DMS79 treated with DMSO at 0.1 percent for 48 hours (cell line): ENCODE measurements at regions not wholly inside any gene's neighbourhood (a gene's known extent, or its start where the extent isn't known, plus 50 kb on each side); places are given as distances from the start of the nearest gene placed in this dataset.
"Not testable (repeated sequence)": the region's sequence is repeated elsewhere in the genome, so short reads cannot be mapped to it uniquely, and the experiment has no call there.

Source experiments
- DNase-seq: peaks from one replicate; lab custom pipeline; 2025; lab: John Stamatoyannopoulos, UW

DNA sequence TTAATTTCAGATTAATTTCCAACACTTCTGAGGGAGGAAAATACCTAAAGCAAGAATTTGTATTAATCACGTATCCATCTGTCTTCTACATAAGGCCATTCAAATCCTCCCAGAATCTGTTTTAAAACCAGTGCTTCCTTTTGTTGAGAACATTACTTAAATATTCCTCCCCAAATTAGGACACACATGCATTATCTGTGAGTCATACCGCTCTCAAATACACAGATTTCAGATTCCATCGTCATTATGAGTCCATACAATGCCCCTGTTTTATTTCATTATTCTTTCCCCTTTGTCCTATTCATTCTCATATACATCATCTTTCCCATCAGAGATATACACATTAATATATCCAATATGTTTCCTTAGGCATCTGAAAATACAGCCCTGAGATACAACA lies 57.3 kb upstream of the PRSS12 start:
- no peak for DNase-seq

DNA sequence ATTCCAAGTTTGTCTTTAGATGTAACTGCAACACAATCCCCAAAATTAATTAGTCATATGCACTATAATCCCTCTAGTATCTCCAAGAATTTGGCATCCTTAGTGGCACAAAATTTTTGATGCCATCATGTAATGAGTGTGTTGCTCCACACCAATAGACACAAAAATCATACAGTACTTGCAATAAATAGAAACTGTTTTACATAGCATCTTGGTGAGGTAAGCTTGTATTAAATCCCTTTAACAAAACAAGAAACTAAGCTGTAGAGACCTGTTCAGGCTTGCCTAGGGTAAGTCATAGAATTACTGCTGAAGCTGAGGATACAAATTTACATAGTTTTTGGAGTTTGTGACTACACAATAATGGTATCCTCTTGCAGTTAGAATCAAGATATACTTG lies 64.5 kb upstream of the PRSS12 start:
- no peak for DNase-seq

DNA sequence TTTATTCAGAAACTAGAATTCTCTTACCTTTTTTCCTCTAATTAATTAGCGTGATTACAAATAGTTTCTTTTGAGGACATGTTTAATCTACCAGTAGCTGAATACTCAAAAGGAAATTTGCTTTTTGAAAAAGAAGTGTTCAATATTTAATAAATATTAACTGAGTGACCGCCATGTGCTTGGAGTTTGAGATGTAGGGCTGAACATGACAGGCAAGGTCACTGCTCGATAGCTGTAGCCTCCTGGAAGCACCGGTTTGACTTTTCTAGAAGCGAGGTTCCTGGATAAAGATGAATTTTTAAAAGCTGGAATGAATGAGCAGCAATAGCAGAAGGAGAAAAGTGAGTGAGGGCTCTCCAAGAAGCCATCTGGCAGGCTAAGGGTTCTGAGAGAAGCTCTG lies 65.0 kb upstream of the PRSS12 start:
- not testable (repeated sequence) for DNase-seq

DNA sequence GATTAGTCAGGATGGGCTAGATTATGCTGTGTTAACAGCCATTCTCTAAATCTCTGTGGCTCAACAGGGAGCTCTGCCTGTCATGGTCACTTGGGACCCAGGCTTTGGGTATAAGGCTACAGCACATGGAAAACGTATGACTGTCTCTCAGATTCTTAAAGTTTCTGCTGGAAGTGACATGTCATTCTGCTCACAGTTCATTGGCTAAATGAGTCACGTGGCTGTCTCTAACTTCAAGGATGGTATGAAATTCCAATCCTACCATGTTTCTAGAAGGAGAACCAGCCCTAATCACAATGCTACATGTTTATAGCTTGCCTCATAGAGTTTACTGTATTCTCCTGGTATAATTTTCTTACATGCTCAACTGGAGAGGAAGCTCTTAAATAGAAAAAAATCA lies 65.6 kb upstream of the PRSS12 start:
- DNase-seq = not testable (repeated sequence)

DNA sequence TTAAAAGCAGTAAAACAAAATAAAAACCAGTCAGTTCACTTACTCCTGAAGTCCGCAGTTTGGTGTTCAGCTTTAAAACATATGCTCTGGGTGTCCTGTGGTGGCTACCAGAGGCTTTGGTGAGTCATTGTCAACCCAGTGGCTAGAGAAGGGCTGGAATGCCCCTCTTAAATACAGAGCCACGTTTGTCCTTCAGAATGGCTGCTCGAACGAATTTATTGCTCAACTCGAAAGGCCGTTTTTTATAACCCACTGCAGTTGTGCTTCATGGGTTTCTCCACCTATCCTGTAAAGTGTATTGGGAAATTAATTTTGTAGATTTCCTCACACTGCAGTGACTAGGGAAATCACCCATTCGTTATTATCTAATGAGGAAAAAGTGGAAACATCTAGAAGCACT lies 66.8 kb upstream of the PRSS12 start:
- not testable (repeated sequence) for DNase-seq

DNA sequence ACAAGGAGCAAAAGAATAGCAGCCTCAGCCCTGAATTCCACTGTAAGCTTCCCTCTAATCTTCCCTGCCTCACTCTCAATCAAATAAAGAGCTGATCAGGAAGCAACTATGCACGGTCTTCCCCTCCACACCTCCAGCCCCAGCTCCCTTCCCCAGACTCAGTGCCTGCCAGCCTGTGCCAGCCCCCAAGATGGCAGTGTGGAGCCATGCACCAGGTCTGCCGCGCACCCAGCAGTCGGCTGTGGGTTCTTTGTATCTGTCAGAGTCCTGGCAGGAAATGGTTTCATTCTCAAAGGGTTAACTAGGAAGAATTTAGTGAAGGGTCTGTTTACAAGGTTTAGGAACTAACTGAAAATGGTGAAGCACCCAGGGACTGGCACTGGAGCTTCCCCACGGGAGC lies 71.3 kb upstream of the PRSS12 start:
- not testable (repeated sequence) for DNase-seq

DNA sequence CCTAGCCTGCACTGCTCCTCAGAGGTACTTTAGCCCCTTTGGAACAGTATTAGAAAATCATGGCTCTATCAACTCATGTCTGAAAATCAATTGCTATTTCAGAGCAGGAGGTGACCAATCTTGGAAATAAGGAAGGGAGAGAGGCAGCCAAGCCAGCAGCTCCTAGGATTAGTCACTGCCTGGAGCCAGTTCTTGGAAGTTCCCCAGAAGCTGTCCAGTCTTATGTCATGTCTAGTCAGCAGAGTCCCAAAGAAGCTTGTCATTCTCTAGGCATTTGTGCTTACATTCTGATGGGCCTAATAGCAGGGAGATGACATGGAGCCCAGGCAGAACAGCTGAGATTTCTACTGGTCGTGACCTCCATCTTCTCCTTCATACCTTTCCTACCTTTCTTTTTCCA lies 76.1 kb upstream of the PRSS12 start:
- not testable (repeated sequence) for DNase-seq

DNA sequence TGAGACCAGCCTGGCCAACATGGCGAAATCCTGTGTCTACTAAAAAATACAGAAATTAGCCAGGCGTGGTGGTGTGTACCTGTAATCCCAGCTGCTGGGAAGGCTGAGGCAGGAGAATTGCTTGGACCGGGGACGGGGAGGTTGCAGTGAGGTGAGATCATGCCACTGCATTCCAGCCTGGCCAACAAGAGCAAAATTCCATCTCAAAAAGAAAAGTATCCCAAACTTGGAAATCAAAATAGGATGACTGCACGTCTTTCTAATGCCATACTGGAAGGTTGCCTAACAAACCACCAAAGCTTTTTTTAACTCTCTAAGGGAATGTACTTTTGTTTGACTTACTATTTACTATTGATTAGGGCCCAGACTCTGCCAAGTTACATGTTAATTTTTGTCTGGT lies 79.6 kb upstream of the PRSS12 start:
- not testable (repeated sequence) for DNase-seq

DNA sequence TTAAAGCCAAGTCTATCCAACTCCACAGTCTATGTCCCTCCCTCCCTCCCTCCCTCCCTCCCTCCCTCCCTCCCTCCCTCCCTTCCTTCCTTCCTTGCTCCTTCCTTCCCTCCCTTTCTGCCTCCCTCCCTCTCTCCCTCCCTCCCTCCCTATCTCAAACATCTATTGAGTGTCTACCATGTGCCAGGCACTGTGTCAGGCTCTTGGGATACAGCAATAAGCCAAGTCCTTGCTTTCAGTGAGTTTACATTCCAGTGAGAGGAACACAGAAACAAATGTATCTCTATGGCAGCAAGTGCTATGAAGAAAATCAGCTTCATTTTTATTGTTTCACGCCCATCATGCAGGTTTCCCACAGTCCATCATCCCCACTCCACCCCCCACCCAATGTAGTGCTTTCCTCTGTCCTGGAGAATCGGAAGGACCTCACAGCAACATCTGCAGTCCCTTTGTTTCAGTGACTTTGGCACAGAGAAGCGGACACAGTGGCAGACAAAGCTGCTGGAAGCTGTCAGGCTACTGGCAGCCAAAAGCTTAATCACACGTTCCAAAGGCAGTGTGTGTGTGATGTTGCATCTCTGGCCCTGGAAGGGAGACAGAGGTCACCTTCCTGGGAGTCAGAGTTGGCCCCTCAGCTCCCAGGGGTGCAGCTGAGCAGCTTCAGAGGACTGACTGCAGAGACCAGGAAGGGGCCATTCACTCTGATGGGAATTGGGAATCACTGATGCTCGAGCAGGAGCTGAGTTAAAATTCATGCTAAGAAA lies 81.0 kb upstream of the PRSS12 start:
- not testable (repeated sequence) for DNase-seq

DNA sequence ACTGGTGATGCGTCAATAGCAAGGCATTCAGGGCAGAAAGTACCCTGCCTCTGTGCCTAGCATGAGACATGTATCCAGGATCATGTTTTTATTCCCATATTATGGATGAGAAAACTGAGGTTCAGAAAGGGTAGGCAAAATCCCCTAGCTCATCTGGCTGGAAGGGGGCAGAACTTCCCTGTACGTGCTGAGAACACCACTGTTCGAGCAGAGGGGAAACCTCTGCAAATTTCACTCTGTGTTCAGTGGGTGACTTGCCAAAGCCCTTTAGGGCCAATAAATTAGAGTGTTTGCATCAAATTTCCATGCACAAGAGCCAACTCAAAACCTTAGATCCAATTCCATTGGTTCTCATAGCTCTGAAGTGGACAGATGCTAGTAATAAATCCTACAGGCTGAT lies 82.6 kb upstream of the PRSS12 start:
- DNase-seq = not testable (repeated sequence)

DNA sequence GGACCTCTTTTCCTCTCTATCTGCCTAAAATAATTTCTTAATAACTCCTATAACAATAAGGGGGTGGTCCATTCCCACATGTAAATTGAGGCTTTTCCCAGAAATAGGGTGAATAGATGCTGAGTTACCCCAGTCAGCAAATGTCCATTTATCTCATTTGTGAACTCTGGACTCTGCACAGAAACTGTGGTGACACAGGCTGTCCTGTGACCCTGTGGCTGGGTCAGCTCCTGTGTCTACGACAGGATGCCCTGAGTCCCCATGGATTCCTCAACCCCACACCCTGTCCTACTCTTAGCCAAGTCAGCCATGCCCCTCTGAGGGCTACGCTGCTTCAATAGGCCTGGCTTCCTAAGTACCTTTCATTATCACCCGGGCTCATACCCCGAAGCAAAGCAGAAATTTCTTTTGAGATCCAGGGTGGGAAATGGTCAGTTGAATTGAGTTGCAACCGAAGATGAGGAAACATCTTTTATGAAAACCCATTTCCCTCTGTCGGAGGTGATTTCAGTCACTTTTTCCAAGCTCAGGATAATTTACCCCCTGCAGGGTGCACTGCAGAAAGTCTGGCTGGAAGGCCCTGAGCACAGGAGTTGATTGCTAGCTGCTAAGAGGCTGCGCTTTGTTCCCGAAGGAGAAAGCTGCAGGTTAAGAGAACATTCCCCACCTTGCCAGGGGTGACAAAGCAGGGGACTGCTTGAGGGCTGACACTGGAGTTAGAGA lies 89.5 kb upstream of the PRSS12 start:
- DNase-seq = not testable (repeated sequence)

DNA sequence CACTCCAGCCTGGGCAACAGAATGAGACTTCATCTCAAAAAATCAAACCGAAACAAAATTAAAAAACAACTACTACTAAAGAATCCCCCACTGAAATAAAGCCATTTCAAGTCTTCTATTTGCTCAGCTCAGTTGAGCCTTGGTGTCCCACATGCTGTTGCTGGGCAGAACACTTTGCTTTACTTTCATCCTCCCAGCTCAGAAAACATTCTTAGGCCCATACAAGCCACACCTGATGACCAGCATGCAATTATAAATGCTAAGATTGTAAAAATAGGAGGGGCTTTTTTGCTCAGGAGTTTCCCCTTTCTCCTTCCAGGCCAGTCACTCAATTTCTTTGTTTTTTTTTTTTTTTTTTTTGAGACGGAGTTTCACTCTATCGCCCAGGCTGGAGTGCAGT lies 94.6 kb upstream of the PRSS12 start:
- DNase-seq = not testable (repeated sequence)

DNA sequence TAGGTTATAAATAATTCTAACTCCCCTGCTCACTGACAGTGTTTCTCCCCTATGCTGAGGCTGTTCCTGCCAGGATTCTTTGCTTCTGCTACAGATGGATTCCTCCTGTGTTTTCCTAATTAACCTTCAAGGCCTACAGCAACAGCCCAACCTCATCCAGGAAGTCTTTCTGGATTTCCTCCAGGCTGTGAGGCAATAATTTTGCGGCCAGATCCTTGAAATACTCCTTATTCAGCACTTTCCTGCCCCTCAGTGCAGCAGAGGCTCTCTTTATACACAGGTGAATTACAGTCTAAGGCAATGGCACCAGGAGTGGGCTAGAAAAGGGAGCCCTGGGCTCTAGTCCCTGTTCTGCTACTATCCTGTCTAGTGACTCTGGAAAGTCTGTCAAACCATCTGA lies 102.1 kb upstream of the PRSS12 start:
- not testable (repeated sequence) for DNase-seq

DNA sequence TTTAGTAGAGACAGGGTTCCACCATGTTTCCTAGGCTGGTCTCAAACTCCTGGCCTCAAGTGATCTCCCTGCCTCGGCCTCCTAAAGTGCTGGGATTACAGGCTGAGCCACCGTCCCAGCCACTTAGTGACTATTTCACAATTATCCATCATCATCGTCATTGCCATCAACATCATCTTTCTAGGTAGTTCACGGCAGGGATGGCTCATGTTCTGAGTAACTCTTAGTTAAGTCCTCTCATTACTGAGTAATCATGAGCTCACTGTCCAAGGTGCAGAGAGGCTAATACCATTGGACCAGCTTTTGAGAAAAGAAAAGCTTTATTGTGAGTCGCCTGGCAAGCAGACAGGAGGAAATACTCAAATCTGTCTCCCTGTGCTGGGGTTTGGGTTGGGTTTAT lies 108.6 kb upstream of the PRSS12 start:
- DNase-seq = not testable (repeated sequence)

DNA sequence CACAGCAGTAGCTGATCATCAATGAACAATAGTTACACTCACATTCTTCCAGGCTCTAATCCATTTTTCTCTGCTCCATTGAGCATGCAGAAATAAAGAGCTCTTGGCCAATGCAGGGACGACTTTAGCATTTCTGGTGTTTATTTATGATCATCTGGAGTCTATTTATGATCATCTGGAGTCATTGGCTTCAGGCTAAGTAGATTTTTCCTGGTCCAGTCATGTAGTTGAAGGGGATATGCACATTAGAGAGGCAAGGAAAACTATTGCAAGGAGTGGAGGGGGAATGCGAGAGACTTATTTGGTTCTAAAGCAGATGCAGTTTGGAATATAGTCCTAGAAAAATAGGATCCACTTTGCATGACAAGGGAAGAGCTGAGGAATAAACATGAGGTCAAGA lies 113.0 kb upstream of the PRSS12 start:
- not testable (repeated sequence) for DNase-seq

DNA sequence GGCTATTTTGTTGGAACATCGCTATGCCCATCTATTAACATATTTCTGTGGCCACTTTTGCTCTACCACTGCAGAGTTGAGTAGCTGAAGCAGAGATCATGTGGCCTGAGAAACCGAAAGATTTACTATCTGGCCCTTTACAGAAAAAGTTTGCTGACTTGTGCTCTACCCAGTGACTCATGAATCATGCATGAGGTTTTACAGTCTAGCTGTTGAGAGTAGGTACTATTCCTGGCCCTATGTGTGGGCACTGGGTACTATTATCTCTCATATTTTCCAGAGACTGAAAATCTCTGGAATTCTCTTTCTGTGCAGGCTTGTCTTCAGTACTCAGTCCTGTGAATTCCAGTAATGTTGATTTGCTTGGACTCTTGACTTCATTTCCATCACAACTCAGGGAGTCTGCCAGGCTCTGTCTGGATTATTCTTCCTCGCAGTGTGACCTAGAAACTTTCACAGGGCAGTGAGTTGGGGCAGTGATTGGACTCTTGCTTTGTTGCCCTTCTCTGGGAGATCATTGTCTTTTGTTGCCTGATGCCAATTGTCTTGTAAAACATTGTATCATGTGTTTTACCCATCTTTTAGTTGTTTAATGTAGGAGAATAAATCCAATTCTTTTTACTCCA lies 121.3 kb upstream of the PRSS12 start:
- DNase-seq = not testable (repeated sequence)

DNA sequence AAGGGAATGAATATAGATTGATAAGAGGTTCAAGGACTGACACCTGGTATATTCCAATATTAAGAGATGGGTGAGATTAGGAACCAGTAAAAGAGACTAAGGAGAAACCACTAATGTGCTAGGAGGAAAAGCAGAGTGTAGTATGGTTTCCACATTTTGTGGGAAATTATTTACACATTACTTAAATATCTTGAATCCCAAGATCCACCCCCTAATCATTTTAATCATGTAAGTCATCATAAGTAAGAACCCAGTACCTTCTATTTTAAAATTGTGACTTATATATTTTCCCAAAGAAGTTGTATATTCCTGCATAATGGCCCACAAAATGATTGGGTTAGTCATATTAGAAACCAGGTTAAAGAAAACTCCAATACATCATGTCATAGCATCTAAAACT lies 122.0 kb upstream of the PRSS12 start:
- not testable (repeated sequence) for DNase-seq

DNA sequence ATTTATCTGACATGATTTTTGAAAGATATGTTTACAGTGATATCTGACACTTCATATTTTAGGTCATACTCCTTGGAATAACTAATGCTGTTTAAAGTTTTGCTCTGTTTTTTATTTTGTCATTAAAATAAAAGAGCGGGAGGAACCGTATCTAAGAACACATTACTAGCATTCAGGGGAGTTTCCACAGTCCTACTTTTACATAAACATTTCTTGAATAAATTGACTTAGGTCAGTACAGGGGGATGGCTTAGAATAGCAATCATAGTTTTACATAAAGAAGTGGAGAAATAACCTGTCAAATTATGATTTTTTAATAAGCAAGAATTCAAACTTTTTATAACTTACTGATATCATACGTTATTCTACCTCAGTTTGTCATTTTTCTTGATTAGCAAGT lies 123.1 kb upstream of the PRSS12 start:
- not testable (repeated sequence) for DNase-seq

DNA sequence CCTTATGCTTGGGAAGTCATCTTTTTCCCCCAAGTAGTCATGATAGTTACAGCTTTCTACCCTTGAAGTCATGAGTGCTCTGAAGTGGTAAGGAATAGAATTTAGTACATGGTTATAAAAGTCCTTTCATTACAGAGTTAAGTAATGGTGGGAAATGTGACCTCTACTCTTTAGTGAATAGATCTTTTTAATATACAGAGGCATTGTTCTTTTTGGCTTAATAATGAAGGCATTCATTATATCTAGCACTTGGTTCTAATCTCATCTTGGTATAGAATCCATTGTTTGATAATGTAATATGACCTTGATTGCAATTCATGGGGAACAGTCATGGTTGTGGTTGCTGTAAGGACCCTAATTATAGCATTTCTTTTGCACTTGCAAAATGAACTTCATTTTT lies 125.0 kb upstream of the PRSS12 start:
- not testable (repeated sequence) for DNase-seq

DNA sequence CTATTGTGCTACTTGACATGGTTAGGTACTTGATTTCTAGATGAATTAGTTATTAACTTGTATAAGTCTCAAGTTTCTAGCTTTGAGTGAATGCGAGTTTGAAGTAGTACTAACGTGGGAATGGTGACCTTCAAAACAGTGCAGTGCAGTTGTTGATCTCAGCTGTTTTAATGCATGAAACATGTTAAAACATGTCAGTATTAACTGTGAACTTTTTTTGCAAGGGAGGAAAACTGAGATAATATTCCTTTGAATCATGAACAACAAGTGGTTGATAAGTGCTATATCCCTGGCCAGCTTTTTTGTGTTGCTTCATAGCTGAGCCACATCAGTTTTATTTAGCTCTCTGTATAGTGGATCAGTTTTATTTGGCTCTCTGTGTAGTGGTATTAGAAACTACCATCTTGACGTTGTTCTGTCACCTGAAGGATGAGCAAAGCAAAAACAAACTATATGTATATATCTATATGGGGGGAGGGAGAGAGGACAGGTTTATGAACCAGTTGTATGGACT lies 133.1 kb upstream of the PRSS12 start:
- not testable (repeated sequence) for DNase-seq

DNA sequence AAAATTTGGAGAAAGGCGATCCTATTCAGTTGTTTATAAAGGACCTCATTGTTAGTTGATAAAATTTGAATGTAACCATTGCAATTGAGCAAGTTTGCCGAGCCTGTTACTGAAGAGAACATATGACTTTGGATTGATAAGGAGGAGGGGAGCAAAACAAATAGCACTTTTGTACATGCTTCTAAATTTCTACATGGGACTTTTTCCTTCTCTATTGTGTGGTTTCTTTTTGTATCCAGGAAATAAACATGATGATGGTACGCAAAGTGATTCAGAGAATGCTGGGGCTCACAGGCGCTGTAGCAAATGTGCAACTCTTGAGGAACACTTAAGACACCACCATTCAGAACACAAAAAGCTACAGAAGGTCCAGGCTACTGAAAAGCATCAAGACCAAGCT lies 140.2 kb upstream of the PRSS12 start:
- DNase-seq = not testable (repeated sequence)

DNA sequence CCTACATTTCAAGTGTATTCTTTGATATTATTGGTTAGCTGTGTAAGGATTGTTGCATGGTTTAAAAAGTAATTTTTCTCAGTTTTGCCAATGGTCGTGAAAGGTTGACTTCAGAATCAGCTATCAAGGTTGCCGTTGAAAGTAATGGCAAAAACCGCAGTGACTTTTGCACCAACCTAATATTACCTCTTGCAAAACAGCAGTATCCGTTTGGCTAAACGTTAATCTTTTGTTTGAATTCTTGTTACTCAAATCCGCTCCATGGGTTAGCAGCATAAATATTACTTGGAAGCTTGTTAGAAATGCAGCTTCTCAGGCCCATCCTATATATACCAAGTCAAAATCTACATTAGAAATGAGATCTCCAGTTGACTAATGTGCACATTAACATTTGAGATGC lies 141.6 kb upstream of the PRSS12 start:
- DNase-seq = not testable (repeated sequence)

DNA sequence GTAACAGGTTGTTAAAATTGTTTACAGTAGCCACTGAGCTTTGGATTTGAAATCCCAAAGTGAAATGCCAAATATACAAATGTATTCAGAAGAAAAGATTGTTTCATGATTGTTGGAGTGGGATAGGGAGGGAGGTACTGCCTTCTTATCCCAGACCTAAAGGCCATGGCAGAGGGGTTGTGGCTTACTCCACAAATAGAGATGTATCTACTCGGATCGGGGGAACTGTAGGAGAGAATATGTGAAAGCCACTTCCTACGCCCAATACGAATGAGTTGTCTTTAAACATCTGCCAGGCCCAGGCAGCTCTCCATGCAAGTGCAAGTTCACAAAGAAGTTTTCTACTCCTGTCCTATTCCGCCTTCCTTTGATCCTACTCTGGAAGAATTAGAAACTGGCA lies 150.2 kb upstream of the PRSS12 start:
- DNase-seq = not testable (repeated sequence)
